Stimulated activated CD8-positive, alpha-beta memory T cell treated with anti-CD3 and anti-CD28 coated beads, Interleukin-12 subunit alpha, Interleukin-12 subunit beta, amount 100 ng/mL, for 24 hours (primary cell): ENCODE measurements at regions not wholly inside any gene's neighbourhood (a gene's known extent, or its start where the extent isn't known, plus 50 kb on each side); places are given as distances from the start of the nearest gene placed in this dataset.

Experiments used
- DNase-seq: peaks from one replicate; pipeline ENCODE4 v3.0.0-alpha.2; 2020; ENCODE audit errors: extremely low read depth

DNA sequence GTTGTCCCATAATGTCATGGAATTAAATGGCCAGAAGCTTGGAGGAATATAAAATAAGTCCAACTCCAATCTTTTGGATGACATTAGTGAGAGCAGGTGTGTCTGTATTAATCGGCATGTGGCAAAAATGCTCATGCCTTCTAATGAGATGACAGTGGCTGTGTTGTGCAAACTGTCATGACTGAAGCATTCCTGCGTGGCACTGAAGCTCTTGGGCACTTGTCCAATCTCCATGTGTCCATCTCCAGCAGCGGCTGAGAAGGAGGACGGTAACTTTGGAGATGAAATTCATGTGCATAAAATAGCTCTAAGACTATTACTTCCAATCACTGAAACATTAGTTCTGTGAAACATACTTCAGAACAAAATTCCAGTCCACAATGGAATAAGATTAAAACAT lies 697.5 kb upstream of the GRAMD2B start:
- no peak for DNase-seq

- no peak for DNase-seq
Measured at GRCh38 chr5:125743939-125744338, 679.3 kb upstream of the GRAMD2B start.

GRCh38 chr5:125746917-125747316 lies 676.3 kb upstream of the GRAMD2B start:
- no peak for DNase-seq

DNA sequence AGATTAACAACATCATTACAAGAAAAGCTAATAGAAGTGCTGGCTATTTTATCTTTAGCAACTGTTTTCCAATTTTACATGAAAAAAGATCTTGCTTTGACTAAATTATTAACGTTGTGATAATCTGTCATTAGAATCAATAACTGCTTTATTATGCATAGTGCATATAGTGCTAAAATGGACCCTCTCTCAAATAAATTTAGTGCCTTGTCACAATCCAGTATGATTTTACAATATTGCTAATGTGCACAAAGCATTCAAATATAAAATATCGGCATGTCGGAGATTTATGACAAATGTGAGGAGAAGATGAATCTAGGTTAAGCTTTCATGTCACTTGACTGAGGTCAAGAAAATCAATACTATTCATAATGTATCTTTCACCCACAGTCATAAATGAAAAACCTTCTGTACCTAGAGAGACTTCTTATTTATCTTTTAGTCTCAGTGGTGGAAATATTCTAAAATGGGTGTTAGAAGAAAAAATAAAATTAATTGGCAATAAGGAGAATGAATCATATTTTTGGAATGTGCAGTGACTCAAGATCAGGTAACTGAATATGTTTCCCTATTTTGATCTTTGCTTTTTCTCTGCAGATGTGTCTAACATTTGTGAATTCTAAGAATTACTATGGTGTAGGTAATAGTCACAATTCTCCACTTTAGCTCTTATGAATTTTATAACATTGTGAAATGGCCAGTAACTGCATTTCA lies 672.9 kb upstream of the GRAMD2B start:
- no peak for DNase-seq

DNA sequence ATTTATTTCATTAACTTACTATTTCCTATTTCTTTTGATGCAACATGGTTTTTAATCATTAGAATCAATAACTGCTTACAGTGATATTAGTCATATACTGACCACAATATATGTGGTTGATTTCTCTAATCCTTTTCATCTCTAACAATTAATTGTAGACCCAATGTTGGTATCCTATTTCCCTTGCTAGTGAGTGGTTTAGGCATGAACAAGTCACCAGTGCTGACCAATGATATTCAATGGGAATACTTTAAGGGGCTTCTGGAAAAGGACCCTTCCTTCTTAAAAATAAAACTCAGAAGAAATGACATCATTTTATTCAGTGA lies 672.4 kb upstream of the GRAMD2B start:
- DNase-seq, result no peak

DNA sequence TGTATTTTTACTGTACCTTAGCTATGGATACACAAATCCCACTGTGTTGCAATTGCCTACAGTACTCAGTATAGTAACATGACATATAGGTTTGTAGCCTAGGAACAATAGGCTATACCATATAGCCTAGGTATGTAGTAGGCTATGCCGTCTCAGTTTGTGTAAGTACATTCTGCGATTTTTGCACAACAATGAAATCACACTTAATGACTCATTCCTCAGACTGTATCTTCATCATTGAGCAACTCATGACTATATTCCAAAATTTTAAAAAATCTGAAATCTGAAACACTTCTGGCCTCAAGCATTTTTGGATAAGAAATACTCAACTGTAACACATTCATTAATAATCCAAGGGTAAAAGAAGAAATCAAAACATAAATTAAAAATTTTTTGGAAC lies 666.8 kb upstream of the GRAMD2B start:
- DNase-seq, result no peak

DNA sequence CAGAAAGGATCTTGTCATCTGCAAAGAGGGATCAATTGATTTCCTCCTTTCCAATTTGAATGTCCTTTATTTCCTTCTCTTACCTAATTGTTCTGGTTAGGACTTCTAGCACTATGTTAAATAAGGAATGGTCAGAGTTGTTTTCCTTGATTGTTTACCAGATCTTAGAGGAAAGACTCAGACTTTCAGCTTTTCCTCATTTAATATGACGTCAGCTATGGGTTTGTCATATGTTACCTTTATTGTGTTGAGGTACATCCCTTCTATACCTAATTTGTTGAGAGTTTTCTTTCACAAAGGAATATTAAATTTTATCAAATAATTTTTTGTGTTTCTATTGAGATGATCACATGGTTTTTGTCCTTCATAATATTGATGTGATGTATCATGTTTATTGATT lies 656.5 kb upstream of the GRAMD2B start:
- DNase-seq, result no peak

- DNase-seq, result no peak
Measured at GRCh38 chr5:125775896-125776295, 647.3 kb upstream of the GRAMD2B start.

DNA sequence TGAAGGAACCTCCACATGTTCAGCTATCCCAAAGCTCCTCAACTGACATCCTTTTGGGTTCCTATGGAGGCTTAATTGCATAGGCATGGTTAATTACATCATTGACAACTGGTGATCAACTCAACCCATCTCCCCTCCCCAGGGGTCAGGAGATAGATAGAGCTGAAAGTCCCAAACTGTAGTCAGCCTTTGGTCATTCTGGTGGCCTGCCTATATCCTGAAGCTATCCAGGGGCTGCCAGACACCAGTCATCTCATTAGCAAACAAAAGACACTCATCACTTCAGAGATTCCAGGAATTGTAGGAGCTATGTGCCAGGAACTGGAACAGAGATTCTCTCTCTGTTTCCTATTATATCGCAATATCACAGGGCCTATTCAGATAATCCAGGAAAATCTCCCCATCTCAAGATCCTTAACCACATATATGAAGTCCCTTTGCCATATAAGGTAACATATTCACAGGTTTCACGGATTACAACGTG lies 646.5 kb upstream of the GRAMD2B start:
- no peak for DNase-seq

DNA sequence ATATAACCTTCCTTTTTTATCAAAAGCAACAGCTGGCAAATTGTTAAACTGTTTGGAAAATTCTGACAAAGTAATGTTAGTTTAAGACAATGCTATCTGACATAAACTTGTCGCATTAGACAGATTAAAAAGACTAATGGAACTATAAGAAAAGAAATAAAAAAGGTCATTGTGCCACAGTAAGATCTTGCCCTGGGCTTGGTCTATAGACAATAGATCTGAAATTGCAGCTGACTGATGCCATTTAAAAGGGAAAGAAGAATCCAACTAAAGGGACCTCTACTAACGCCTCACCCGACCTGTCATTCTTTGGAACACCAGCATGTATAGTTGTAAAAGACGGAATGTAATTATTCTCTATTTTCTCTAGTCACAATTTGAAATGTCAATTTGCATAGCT lies 644.4 kb upstream of the GRAMD2B start:
- DNase-seq, result no peak

DNA sequence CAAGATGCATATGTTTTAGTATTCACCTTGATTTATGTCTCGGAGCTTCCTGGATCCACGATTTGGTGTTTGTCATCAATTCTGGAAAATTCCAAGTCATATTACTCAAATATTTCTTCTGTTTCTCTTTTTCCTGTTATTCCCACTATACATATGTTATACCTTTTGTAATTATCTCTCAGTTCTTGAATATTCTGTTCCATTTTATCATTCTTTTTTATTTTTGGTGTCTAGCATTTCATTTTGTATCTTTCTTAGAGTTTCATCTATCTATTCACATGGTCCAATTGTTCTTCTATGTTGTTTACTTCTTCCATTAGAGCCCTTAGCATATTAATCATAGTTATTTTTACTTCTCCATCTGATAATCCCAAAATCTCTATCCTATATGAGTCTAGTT lies 637.8 kb upstream of the GRAMD2B start:
- DNase-seq, result no peak

DNA sequence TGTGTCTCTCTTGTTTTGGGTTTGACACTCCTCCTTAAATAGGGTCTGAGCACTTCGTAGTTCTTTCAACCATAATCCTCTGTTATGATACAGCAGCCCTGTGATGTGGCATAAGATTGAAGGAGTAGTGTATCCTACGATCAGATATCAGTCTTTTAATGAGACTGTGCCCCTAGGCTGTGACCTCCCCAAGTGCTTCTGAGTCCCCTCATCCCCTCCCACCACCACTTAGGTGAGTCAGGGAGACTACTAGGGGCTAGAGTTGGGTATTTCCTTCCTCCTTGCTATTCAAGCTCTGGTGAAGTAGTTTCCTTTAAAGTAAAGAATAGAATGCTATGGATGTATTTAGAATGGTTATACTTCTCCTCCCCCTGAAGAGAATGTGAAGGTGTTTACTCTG lies 637.2 kb upstream of the GRAMD2B start:
- no peak for DNase-seq

DNA sequence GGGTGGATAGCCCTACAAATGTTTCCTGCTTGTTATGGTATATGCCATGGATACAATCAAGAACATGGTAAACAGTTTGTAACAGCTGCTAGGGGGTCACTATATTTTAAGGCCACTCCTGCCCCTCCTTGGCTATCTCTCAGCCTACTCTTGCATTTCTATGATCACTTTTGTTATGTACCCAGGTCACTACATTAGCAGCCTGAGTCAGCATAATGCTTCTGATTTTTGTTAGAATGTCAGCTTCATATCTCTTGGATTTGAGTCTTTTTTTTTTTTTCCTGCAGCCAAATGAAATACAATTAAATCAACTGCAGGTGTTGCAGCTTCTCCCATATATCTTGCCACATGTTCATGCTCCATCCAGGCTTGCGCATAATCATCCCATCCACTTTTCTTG lies 629.7 kb upstream of the GRAMD2B start:
- DNase-seq, result no peak

DNA sequence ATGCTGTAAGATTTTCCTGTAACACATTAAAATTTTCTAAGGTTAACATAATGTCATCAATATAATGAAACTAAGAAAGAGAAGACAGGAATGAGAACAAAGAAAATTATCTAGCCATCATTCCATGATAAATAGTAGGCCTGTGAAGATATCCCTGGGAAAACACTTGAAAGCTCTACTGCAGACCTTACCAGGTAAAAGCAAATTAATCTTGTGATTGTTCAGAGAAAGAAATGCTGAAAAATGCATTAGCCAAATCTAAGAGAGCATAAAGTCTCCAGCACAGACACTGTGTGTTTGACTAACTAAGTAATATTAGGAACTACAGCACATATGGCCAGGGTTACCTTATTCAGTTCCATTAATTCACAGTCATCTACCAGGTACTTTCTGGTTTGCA lies 628.3 kb upstream of the GRAMD2B start:
- no peak for DNase-seq

DNA sequence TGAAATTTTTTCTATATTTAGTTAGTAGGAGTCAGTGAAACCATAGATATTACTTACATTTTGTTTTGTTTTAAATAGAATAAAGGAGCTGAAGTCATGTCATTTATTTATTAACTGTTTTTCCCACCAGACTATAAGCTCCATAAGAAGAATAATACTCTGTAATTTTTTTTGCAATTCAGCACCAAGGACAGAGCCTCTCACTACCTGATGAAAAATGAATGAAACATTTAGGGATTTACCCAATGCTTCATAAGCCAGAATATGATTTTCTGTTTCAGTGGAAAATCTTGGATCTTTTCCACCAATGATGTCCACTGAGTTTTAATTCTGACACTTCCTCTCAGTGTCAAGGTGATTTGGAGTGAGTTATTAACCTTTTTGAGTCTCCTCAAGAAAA lies 624.9 kb upstream of the GRAMD2B start:
- no peak for DNase-seq

DNA sequence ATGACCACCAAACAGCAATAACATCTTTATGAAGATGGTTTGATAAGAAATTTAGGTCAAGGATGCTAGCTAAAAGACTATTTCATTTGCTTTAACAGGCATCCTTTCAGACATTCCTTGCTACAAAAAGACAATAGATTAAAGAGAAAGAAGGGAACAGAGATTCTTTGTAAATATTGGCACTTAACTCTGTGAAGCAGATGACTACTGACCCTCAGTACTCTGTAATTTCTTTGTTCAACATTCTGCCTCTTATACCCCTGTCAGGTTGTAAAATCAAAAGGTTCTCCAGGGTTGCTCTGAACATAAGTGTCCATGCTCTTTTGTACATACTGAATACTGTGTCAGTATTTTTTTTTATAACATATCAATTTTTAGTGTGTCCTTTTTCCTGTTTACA lies 610.6 kb upstream of the GRAMD2B start:
- DNase-seq, result no peak

- no peak for DNase-seq
Measured at GRCh38 chr5:125813221-125813974, 609.8 kb upstream of the GRAMD2B start.

DNA sequence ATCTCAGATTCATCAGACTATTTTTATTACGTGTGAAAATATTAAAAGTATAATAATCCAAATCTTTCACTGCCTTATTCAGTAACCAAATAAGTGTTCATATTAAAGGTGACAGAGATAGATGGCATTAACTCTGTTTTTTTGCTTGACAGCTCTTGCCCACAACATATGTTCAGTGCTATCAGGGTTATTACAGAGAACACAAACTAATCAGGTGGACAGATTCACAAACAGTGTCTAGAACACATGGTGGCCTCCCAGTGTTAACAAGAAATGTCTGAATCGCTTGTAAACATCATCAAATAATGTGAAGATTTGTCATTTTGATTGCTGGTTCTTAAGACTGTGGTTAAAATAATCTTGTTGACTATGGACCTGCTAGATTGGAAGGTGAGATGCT lies 609.1 kb upstream of the GRAMD2B start:
- DNase-seq, result no peak

DNA sequence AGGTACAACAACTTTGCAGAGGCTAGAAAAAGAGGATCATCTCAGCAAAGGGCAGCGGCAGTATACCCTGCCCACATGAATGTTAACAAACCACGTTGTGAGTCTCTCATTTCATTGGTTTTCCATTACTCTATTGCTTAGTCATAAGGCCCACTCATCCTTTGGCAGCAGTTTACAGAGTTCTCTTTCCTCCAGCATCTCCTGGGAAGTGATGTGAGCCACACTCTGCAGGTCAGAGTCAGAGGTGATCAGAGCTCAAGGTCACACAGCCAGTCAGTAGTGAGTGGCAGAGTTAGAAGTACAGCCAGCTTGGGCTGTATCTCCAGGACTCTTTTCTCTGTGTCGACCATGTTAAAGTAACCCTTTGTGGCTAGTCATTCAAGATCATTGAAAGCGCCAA lies 599.6 kb upstream of the GRAMD2B start:
- no peak for DNase-seq

DNA sequence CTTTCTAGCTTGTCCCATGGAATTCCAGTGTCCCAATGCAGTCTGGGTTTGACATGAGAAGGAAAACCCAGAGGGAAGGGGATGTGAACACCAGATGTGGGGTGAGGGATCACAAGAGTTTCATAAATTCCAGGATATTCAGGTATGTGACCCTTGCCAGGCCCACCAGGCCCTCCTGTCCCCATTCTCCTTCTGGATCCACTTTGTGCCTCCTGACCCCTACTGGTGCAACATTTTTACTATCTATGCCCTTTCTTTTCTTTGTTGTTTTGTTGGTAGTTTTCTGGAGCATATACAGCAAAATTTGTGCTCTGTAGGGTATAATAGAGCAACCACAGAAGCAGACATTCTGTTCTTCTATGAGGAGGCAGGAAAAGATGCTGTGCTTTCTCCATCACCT lies 597.0 kb upstream of the GRAMD2B start:
- DNase-seq, result no peak

GRCh38 chr5:125829349-125829748 lies 593.9 kb upstream of the GRAMD2B start:
- DNase-seq, result no peak

GRCh38 chr5:125833398-125833797 lies 589.8 kb upstream of the GRAMD2B start:
- DNase-seq, result no peak

GRCh38 chr5:125834438-125835115 lies 588.6 kb upstream of the GRAMD2B start:
- DNase-seq, result no peak
